ENCODE measurements at regions not wholly inside any gene's neighbourhood (a gene's known extent, or its start where the extent isn't known, plus 50 kb on each side); places are given as distances from the start of the nearest gene placed in this dataset.

DNA sequence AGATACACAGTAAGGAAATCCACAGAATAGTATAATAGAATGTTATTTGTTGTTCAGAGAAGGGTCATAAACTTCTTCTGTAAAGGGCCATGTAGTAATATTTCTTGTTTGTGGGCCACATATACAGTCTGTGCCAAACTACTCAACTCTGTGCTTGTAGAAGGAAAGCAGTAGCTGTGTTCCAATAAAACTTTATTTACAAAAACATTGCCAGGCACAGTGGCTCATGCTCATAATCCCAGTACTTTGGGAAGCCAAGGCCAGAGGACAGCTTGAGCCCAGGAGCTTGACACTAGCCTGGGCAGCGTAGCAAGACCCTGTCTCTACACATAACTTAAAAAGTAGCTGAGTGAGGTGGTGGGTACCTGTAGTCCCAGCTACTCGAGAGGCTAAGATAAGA is 612.8 kb upstream of the PSMD7 start:
- Histone ChIP-seq H3K36me3 (replicated peaks; ENCODE audit: control insufficient read depth, insufficient read depth, low read length) (no peaks in the 10 kb centered on the region), H3K4me3 (ENCODE audit: insufficient read depth, low read depth, low read length) (no peak overlapping the region), H3K27me3 (ENCODE audit: control insufficient read depth, insufficient read depth, low read length) (no peaks in the 10 kb centered on the region)
- DNase-seq: no peak

DNA sequence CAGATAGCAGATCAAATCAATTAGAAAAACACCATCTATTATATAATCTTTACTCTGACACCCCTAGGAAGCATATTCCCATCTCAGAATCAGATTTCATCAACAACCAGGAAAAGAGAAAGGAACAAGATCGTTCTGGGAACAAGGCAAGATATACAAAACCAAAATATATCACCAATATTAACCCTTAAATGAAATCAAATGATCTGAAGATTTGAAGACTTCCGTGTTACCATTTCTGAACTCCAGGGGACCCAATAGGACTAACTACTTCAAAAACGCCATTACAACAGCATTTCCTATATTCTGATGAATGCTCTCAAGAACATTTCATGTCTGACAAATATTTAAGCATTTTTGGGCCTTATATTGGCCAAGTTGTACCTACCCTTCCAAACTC is 624.2 kb upstream of the ZFHX3 start:
- no peak overlapping the region for H3K4me3 ChIP-seq (ENCODE audit: insufficient read depth, low read depth, low read length)
- no peak for DNase-seq
- H3K27me3 ChIP-seq (ENCODE audit: control insufficient read depth, insufficient read depth, low read length): no peaks in the 10 kb centered on the region
- no peaks in the 10 kb centered on the region for H3K36me3 ChIP-seq (replicated peaks; ENCODE audit: control insufficient read depth, insufficient read depth, low read length)

DNA sequence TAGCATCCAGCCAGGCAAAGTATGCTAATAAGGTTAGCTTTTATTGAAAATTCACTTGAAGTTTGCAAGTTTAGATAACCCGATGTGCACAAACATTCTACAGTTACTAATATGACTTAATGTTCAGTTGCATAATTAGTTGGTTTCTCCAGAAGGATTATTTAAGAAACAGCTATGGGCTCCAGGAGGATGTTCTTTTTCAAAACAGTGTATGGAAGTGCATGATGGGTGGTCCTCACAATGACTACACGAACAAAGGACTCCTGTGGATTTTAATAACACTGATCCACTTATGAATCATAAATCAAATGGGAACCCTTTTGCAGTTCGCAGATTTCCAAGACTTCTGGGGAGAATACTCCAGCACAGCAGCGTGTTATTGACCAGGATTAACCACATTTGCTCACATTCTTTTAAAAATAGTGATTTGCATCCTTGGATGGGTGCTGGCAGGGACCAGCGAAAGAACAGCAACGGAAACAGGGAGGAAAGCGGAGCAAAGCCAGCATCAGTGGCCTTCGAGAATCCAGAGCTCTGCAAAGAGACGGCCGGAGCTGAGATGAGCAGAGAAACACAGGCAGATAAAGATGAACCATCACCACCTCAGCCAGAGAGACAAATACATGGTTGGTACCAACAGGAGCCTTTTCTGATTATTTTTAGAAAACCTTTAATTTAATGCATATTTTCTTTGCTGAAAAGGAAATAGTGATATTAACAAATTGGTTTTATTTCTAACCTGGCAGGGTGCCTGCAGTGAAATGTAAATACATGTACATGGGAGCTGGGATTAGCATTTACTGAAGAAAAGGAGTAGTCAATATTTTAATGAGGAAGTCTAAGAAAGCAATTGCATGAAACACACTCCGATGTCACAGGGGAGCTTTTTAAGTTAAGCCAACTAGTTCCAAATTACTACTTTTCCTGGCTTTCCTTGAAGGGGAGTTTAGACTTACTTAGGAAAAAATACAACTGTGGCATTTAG is 623.2 kb upstream of the ZFHX3 start:
- no peaks in the 10 kb centered on the region for H3K36me3 ChIP-seq (replicated peaks; ENCODE audit: control insufficient read depth, insufficient read depth, low read length)
- no peak overlapping the region for H3K4me3 ChIP-seq (ENCODE audit: insufficient read depth, low read depth, low read length)
- H3K27me3 ChIP-seq (ENCODE audit: control insufficient read depth, insufficient read depth, low read length): no peaks in the 10 kb centered on the region
- DNase-seq: peak; percentile 13

DNA sequence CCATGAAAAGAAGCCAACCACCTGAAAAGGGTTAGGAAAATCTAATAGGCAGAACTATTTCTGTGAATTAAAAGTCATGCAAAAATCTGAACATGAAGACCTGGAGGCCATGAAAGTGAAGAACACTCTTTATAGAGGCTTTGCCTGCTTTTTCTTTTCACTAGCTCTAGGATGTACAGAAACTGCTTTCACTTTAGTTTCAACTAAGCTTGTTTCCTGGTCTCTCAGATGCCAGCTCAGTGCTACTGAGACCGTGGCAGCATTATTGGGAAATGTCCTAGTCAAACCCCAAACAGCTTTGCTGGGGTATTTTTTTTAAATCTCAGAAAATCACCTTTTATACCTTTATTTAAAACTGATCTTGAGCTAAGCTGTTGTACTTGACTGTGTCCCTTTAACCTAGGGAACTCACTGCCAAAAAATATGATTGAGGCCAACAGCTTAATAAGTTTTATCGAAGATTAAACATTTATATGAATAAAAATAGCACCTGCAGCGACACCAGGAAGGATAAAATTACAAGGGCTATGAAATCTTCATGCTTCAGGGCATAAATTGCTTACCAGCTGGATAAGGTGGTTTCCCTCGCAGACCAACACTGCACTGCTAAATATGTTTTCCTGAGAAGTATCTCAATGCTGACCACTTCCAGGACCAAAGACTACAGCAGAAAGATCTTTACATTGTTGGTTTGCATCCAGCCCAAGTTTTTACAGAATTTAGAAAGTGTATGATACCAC is 621.8 kb upstream of the ZFHX3 start:
- DNase-seq: no peak
- H3K4me3 ChIP-seq (ENCODE audit: insufficient read depth, low read depth, low read length): no peak overlapping the region
- H3K36me3 ChIP-seq (replicated peaks; ENCODE audit: control insufficient read depth, insufficient read depth, low read length): no peaks in the 10 kb centered on the region
- no peaks in the 10 kb centered on the region for H3K27me3 ChIP-seq (ENCODE audit: control insufficient read depth, insufficient read depth, low read length)

DNA sequence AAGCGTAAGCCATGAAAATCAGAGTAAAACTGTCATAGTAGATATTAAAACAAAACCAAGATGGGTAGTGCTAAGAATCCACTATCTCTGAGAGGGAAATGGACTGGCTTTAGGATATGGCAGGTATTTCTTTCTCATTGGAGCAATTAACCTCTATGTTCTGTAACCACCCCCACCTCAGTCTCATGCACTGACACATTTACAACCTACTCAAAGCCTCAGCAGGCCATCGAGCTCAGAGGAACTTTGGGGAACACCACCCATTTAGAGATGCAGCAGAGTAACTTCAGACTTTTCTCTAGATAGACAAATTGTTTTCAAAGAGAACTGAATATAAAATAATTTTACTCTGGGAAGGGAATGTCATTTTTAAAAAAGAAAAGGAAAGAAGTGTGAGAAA is 615.8 kb upstream of the ZFHX3 start:
- no peak overlapping the region for H3K4me3 ChIP-seq (ENCODE audit: insufficient read depth, low read depth, low read length)
- H3K36me3 ChIP-seq (replicated peaks; ENCODE audit: control insufficient read depth, insufficient read depth, low read length): no peaks in the 10 kb centered on the region
- no peak for DNase-seq
- no peaks in the 10 kb centered on the region for H3K27me3 ChIP-seq (ENCODE audit: control insufficient read depth, insufficient read depth, low read length)

DNA sequence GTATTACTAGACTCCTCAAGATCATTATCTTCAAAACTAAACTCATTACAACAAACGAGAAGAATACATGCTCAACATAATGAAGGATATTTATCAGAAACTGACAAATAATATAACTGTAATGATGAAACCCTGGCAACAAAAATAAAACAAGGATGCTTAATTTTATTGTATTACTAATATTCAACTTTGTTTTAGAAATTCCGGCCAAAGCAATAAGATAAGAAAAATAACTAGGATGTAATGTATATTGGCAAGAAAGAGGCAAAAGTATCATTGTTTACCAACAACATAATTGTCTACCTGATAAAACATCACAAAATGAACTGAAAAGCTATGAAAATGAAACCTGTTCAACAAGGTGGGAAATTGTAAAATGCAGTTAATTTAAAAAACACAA is 588.3 kb upstream of the ZFHX3 start:
- H3K27me3 ChIP-seq (ENCODE audit: control insufficient read depth, insufficient read depth, low read length): no peaks in the 10 kb centered on the region
- no peak for DNase-seq
- no peaks in the 10 kb centered on the region for H3K36me3 ChIP-seq (replicated peaks; ENCODE audit: control insufficient read depth, insufficient read depth, low read length)
- no peak overlapping the region for H3K4me3 ChIP-seq (ENCODE audit: insufficient read depth, low read depth, low read length)

DNA sequence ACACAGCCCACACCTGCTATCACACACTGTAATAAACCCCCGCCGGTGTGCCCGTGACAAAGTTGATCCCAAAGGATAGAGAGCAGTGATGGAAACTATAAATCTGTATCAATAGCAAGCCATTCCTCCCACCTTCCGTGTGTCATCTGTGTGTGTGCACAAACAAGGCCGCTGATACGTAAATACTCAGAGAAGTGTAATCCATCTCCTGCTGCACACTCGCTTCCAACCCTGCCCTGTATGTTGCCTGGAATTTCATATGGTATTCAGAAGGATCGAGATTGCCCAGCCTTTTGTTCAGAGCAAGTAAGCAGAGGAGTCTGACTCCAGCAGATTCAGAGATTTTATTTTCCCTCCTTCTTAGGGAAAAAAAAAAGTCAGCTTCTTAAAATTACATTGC is 581.1 kb upstream of the ZFHX3 start:
- no peak overlapping the region for H3K4me3 ChIP-seq (ENCODE audit: insufficient read depth, low read depth, low read length)
- no peaks in the 10 kb centered on the region for H3K27me3 ChIP-seq (ENCODE audit: control insufficient read depth, insufficient read depth, low read length)
- no peak for DNase-seq
- H3K36me3 ChIP-seq (replicated peaks; ENCODE audit: control insufficient read depth, insufficient read depth, low read length): no peaks in the 10 kb centered on the region

DNA sequence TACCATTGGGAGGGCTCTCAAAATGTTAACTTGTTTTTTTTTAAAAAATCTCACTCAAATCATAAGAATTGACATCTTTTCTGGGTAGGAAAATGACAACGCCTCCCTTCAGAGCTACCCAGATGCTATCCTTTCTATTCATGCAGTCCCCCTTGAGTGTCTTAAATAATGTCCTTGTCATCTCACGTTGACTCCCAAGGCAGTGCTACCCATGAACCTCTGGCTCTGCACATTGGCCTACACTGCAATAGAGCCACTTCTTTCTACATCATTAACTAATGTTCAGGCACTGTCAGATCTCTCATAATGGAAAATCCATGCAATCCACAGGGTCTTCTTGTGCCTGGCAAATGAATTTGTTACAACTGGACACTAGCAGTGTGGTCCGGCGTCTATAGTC is 569.8 kb upstream of the ZFHX3 start:
- Histone ChIP-seq H3K4me3 (ENCODE audit: insufficient read depth, low read depth, low read length) (no peak overlapping the region), H3K27me3 (ENCODE audit: control insufficient read depth, insufficient read depth, low read length) (no peaks in the 10 kb centered on the region), H3K36me3 (replicated peaks; ENCODE audit: control insufficient read depth, insufficient read depth, low read length) (no peaks in the 10 kb centered on the region)
- no peak for DNase-seq

DNA sequence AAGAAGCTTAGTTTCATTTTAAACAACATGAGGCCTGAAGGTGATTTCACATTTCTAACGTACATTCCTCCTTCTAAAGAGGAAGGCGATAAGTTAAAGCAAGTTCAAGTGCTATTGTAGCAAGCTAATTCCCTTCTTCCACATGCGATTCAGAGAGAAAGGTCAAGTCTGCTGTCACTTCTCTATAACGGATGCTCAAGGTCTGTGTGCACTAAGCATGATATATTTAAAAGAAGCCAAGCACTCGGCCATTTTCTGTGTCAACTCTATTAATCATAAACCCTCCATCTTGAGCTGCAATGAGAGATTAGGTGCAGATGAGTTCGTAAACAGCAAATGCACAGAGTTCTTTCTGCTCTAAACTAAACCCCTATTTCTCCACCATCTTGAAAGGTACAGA is 568.8 kb upstream of the ZFHX3 start:
- Histone ChIP-seq H3K36me3 (replicated peaks; ENCODE audit: control insufficient read depth, insufficient read depth, low read length) (no peaks in the 10 kb centered on the region), H3K4me3 (ENCODE audit: insufficient read depth, low read depth, low read length) (no peak overlapping the region), H3K27me3 (ENCODE audit: control insufficient read depth, insufficient read depth, low read length) (no peaks in the 10 kb centered on the region)
- no peak for DNase-seq

DNA sequence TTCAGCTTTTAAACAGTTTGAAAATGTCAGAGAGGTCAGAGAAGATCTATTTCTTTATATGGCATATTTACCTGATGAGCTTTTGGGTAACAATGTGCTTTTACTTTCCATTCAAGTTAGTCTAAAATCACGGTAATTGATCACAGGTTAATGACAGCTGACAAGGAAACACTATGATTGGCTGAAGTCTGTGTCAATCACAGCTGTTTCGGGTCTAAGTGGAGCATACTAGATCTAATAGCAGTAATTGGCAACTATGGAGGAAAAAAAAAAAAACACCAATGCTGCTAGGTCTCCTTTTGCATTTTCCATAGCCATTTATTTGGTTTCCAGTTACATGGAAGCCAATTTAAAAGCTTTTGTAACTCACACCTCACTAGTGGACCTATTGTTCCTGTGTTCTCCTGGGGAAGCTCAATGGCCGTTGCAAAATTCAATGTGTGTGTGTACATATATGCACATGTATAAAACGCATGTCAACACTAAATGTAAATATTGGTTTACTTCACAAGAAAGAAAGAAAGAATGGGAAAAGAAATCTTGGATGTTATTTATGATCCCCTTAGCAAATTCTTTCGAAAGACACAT is 568.3 kb upstream of the ZFHX3 start:
- no peak overlapping the region for H3K4me3 ChIP-seq (ENCODE audit: insufficient read depth, low read depth, low read length)
- H3K36me3 ChIP-seq (replicated peaks; ENCODE audit: control insufficient read depth, insufficient read depth, low read length): no peaks in the 10 kb centered on the region
- no peaks in the 10 kb centered on the region for H3K27me3 ChIP-seq (ENCODE audit: control insufficient read depth, insufficient read depth, low read length)
- DNase-seq: peak; percentile 19

DNA sequence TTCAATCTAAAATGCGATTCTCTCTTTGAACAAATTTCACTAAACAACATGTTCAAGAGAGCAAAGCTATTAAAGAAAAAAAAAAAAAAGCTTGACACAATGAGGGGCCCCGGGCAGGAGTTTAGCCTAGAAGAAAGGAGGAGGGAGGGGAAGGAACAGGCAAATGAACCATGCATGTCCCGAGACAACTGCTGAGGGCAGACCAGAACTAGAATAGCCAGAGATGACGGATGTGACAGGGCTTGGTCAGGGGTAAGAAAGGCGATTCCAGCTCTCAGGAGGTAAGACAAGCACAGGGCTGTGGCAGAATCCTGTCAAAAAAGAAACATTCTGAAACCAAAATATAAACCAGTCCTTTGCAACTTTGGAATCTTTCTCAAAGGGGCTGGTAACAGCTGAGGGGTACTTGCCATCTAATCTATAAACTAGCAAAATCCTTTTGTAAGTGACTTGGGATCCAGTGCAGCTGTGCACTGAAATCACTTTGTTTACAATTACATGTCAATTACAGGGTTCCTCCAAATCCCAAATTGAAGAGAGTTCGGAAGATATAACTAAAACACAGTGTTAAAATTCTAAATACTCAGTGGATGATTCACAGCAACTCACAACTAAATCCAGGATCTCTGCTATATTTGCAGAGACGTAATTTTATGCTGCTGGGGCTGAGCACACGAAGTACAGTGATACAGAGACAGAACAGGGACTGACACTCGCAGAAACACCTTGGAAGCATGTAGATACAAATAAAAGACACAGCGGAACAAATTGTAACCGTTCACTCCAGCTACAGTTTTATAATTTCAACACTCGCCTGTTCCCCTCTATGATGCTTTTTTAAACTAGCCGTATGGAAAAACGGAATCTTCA is 567.4 kb upstream of the ZFHX3 start:
- Histone ChIP-seq H3K36me3 (replicated peaks; ENCODE audit: control insufficient read depth, insufficient read depth, low read length) (no peaks in the 10 kb centered on the region), H3K4me3 (ENCODE audit: insufficient read depth, low read depth, low read length) (no peak overlapping the region), H3K27me3 (ENCODE audit: control insufficient read depth, insufficient read depth, low read length) (no peaks in the 10 kb centered on the region)
- no peak for DNase-seq

DNA sequence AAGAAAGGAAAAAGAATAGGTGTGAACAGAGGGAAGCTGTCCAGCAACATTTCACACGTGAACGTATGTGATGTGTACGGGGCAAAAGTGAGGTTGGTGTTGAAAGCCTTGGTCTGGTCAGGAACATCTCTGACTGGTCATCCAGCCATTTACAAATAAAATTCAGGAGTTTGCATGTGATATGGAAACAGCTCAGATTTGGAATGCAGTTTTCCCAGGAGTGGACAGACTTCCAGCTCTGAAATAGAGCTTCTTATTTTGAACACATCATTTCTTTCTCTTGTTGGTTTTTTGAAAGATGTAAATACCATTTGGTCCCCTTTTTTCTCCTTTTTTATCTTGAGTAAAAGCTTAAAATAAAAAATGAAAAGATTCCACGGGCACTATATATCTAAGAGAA is 566.2 kb upstream of the ZFHX3 start:
- Histone ChIP-seq H3K27me3 (ENCODE audit: control insufficient read depth, insufficient read depth, low read length) (no peaks in the 10 kb centered on the region), H3K4me3 (ENCODE audit: insufficient read depth, low read depth, low read length) (no peak overlapping the region), H3K36me3 (replicated peaks; ENCODE audit: control insufficient read depth, insufficient read depth, low read length) (no peaks in the 10 kb centered on the region)
- no peak for DNase-seq

DNA sequence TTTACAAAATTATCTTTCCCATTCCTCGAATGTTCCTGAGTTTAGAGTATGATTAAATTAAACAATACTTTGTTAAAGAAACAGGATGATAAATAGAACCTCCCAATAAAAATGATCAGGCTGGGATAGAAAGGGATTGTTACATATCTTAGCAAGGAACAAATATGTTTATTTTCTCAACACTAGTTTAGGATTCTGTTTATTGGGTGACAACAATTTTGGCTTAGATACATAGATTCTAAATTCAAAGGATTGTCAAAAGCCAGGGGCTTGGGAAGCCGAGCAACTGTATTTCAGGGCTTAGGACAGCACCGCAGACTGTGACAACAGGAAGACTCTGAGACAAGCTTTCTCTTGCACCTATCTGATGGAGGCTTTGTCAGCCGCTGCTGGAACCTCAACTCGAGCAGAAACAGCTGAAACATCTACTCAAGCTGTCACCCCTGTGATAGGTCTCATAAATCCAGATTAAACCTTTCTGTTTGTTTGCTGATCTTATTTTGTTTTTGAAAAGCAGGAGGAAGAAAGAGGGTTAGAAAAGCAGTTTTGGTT is 562.8 kb upstream of the ZFHX3 start:
- no peak for DNase-seq
- no peaks in the 10 kb centered on the region for H3K36me3 ChIP-seq (replicated peaks; ENCODE audit: control insufficient read depth, insufficient read depth, low read length)
- H3K4me3 ChIP-seq (ENCODE audit: insufficient read depth, low read depth, low read length): no peak overlapping the region
- H3K27me3 ChIP-seq (ENCODE audit: control insufficient read depth, insufficient read depth, low read length): no peaks in the 10 kb centered on the region

DNA sequence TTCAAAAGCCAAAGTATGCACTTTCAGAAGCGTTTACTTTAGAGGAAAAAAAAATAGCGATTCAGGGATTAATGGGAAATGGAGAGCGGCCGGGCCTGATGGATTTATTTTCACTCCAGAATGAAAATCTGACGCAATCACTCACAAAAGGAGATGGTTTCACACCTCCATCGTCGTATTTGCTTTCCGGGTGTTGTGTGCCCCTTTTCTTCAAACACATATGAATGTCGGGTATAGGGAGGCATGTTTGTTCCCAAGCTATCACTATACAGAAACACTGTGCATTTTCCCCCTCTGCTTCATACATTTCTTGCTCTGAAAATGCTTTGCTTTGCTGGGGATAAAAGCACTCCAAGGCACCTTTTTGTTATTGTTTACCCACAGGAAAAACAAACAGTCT is 562.2 kb upstream of the ZFHX3 start:
- Histone ChIP-seq H3K4me3 (ENCODE audit: insufficient read depth, low read depth, low read length) (no peak overlapping the region), H3K36me3 (replicated peaks; ENCODE audit: control insufficient read depth, insufficient read depth, low read length) (no peaks in the 10 kb centered on the region), H3K27me3 (ENCODE audit: control insufficient read depth, insufficient read depth, low read length) (no peaks in the 10 kb centered on the region)
- DNase-seq: no peak

All from H7 (cell line).